ENCODE measurements at regions not wholly inside any gene's neighbourhood (a gene's known extent, or its start where the extent isn't known, plus 50 kb on each side); places are given as distances from the start of the nearest gene placed in this dataset.

- no peaks in the 10 kb centered on the region for H3K4me1 Mint-ChIP-seq
- peaks cover 6% of the 10 kb centered on the region for H3K9me3 Mint-ChIP-seq
- H3K36me3 Mint-ChIP-seq: no peaks in the 10 kb centered on the region
- no peaks in the 10 kb centered on the region for H3K27me3 Mint-ChIP-seq
- H3K27ac Mint-ChIP-seq: no peak overlapping the region
- no peak overlapping the region for H3K4me3 Mint-ChIP-seq
Measured at GRCh38 chr18:27423581-27423980, 238.5 kb upstream of the CHST9 start.

- no peaks in the 10 kb centered on the region for H3K4me1 Mint-ChIP-seq
- no peak overlapping the region for H3K27ac Mint-ChIP-seq
- H3K9me3 Mint-ChIP-seq: peaks cover 6% of the 10 kb centered on the region
- H3K36me3 Mint-ChIP-seq: no peaks in the 10 kb centered on the region
- H3K27me3 Mint-ChIP-seq: no peaks in the 10 kb centered on the region
- no peak overlapping the region for H3K4me3 Mint-ChIP-seq
Measured at GRCh38 chr18:27419646-27420045, 234.5 kb upstream of the CHST9 start.

- no peak overlapping the region for H3K27ac Mint-ChIP-seq
- H3K27me3 Mint-ChIP-seq: no peaks in the 10 kb centered on the region
- H3K4me3 Mint-ChIP-seq: no peak overlapping the region
- no peaks in the 10 kb centered on the region for H3K36me3 Mint-ChIP-seq
- H3K9me3 Mint-ChIP-seq: peaks cover 16% of the 10 kb centered on the region
- no peaks in the 10 kb centered on the region for H3K4me1 Mint-ChIP-seq
Measured at GRCh38 chr18:27415495-27415894, 230.4 kb upstream of the CHST9 start.

- H3K9me3 Mint-ChIP-seq: peaks cover 12% of the 10 kb centered on the region
- H3K4me1 Mint-ChIP-seq: no peaks in the 10 kb centered on the region
- no peak overlapping the region for H3K27ac Mint-ChIP-seq
- H3K4me3 Mint-ChIP-seq: no peak overlapping the region
- H3K36me3 Mint-ChIP-seq: no peaks in the 10 kb centered on the region
- H3K27me3 Mint-ChIP-seq: no peaks in the 10 kb centered on the region
Measured at GRCh38 chr18:27414682-27415081, 229.6 kb upstream of the CHST9 start.

GRCh38 chr18:27413495-27414401 lies 228.6 kb upstream of the CHST9 start:
- H3K9me3 Mint-ChIP-seq: peaks cover 12% of the 10 kb centered on the region
- H3K4me1 Mint-ChIP-seq: no peaks in the 10 kb centered on the region
- no peak overlapping the region for H3K4me3 Mint-ChIP-seq
- no peak overlapping the region for H3K27ac Mint-ChIP-seq
- H3K27me3 Mint-ChIP-seq: no peaks in the 10 kb centered on the region
- H3K36me3 Mint-ChIP-seq: no peaks in the 10 kb centered on the region

GRCh38 chr18:27412556-27412955 lies 227.4 kb upstream of the CHST9 start:
- H3K36me3 Mint-ChIP-seq: no peaks in the 10 kb centered on the region
- H3K27me3 Mint-ChIP-seq: no peaks in the 10 kb centered on the region
- H3K4me1 Mint-ChIP-seq: no peaks in the 10 kb centered on the region
- H3K4me3 Mint-ChIP-seq: no peak overlapping the region
- peaks cover 12% of the 10 kb centered on the region for H3K9me3 Mint-ChIP-seq
- no peak overlapping the region for H3K27ac Mint-ChIP-seq

GRCh38 chr18:27411911-27412310 lies 226.8 kb upstream of the CHST9 start:
- no peaks in the 10 kb centered on the region for H3K36me3 Mint-ChIP-seq
- no peaks in the 10 kb centered on the region for H3K27me3 Mint-ChIP-seq
- peaks cover 12% of the 10 kb centered on the region for H3K9me3 Mint-ChIP-seq
- no peak overlapping the region for H3K4me3 Mint-ChIP-seq
- H3K27ac Mint-ChIP-seq: no peak overlapping the region
- H3K4me1 Mint-ChIP-seq: no peaks in the 10 kb centered on the region

GRCh38 chr18:27411013-27411412 lies 225.9 kb upstream of the CHST9 start:
- H3K36me3 Mint-ChIP-seq: no peaks in the 10 kb centered on the region
- H3K4me3 Mint-ChIP-seq: no peak overlapping the region
- H3K4me1 Mint-ChIP-seq: no peaks in the 10 kb centered on the region
- H3K27ac Mint-ChIP-seq: no peak overlapping the region
- peaks cover 12% of the 10 kb centered on the region for H3K9me3 Mint-ChIP-seq
- H3K27me3 Mint-ChIP-seq: no peaks in the 10 kb centered on the region

- Mint-ChIP-seq H3K27ac (no peak overlapping the region), H3K4me1 (no peaks in the 10 kb centered on the region), H3K27me3 (no peaks in the 10 kb centered on the region), H3K36me3 (no peaks in the 10 kb centered on the region), H3K4me3 (no peak overlapping the region), H3K9me3 (peaks cover 5% of the 10 kb centered on the region)
Measured at GRCh38 chr18:27404855-27405254, 219.7 kb upstream of the CHST9 start.

- no peaks in the 10 kb centered on the region for H3K36me3 Mint-ChIP-seq
- no peaks in the 10 kb centered on the region for H3K4me1 Mint-ChIP-seq
- no peak overlapping the region for H3K27ac Mint-ChIP-seq
- peaks cover 11% of the 10 kb centered on the region for H3K9me3 Mint-ChIP-seq
- no peaks in the 10 kb centered on the region for H3K27me3 Mint-ChIP-seq
- H3K4me3 Mint-ChIP-seq: no peak overlapping the region
Measured at GRCh38 chr18:27400001-27400400, 214.9 kb upstream of the CHST9 start.

- no peaks in the 10 kb centered on the region for H3K4me1 Mint-ChIP-seq
Measured at GRCh38 chr18:27395752-27396151, 210.6 kb upstream of the CHST9 start.

GRCh38 chr18:27394687-27395086 lies 209.6 kb upstream of the CHST9 start:
- peaks cover 7% of the 10 kb centered on the region for H3K9me3 Mint-ChIP-seq
- H3K27ac Mint-ChIP-seq: no peak overlapping the region
- no peak overlapping the region for H3K4me3 Mint-ChIP-seq
- H3K36me3 Mint-ChIP-seq: no peaks in the 10 kb centered on the region
- H3K27me3 Mint-ChIP-seq: no peaks in the 10 kb centered on the region
- no peaks in the 10 kb centered on the region for H3K4me1 Mint-ChIP-seq

More at GRCh38 chr18:27395752-27396151, 210.6 kb upstream of the CHST9 start:
- Mint-ChIP-seq H3K27me3 (no peaks in the 10 kb centered on the region), H3K27ac (no peak overlapping the region), H3K36me3 (no peaks in the 10 kb centered on the region), H3K9me3 (peaks cover 11% of the 10 kb centered on the region), H3K4me3 (no peak overlapping the region)

GRCh38 chr18:27382567-27383216 lies 197.6 kb upstream of the CHST9 start:
- Mint-ChIP-seq H3K9me3 (peaks cover 9% of the 10 kb centered on the region), H3K27ac (no peak overlapping the region), H3K36me3 (no peaks in the 10 kb centered on the region)

GRCh38 chr18:27378431-27379095 lies 193.5 kb upstream of the CHST9 start:
- Mint-ChIP-seq H3K27me3 (no peaks in the 10 kb centered on the region), H3K36me3 (no peaks in the 10 kb centered on the region), H3K4me1 (no peaks in the 10 kb centered on the region), H3K4me3 (no peak overlapping the region), H3K27ac (no peak overlapping the region), H3K9me3 (no peaks in the 10 kb centered on the region)

More at GRCh38 chr18:27382567-27383216, 197.6 kb upstream of the CHST9 start:
- Mint-ChIP-seq H3K27me3 (no peaks in the 10 kb centered on the region), H3K4me1 (no peaks in the 10 kb centered on the region), H3K4me3 (no peak overlapping the region)

GRCh38 chr18:27377251-27377650 lies 192.1 kb upstream of the CHST9 start:
- Mint-ChIP-seq H3K4me3 (no peak overlapping the region), H3K36me3 (no peaks in the 10 kb centered on the region), H3K4me1 (no peaks in the 10 kb centered on the region), H3K9me3 (no peaks in the 10 kb centered on the region), H3K27me3 (no peaks in the 10 kb centered on the region), H3K27ac (no peak overlapping the region)

GRCh38 chr18:27372386-27372785 lies 187.3 kb upstream of the CHST9 start:
- H3K27ac Mint-ChIP-seq: no peak overlapping the region
- H3K27me3 Mint-ChIP-seq: no peaks in the 10 kb centered on the region
- H3K4me1 Mint-ChIP-seq: no peaks in the 10 kb centered on the region
- H3K36me3 Mint-ChIP-seq: no peaks in the 10 kb centered on the region
- H3K9me3 Mint-ChIP-seq: peaks cover 16% of the 10 kb centered on the region
- H3K4me3 Mint-ChIP-seq: no peak overlapping the region
